ENCODE measurements at regions not wholly inside any gene's neighbourhood (a gene's known extent, or its start where the extent isn't known, plus 50 kb on each side); places are given as distances from the start of the nearest gene placed in this dataset.
"Not testable (repeated sequence)": the region's sequence is repeated elsewhere in the genome, so short reads cannot be mapped to it uniquely, and the experiment has no call there.

GRCh38 chr2:49702740-49703139 lies 548.4 kb upstream of the FSHR start:
- TF ChIP-seq CTCF (IDR thresholded peaks at IDR 0.05; ENCODE audit: insufficient read depth, low read length, poor library complexity, severe bottlenecking), result no peak
- no peak for DNase-seq (ENCODE audit: extremely low read depth, insufficient read length)
- Histone ChIP-seq H3K36me3 (ENCODE audit: control insufficient read depth, insufficient read depth, low read length) (no peaks in the 10 kb centered on the region), H3K4me3 (replicated peaks; ENCODE audit: low read depth, low read length) (no peak overlapping the region), H3K27me3 (replicated peaks; ENCODE audit: control insufficient read depth, insufficient read depth, low read length) (no peaks in the 10 kb centered on the region)

- Histone ChIP-seq H3K4me3 (replicated peaks; ENCODE audit: low read depth, low read length) (no peak overlapping the region), H3K27me3 (replicated peaks; ENCODE audit: control insufficient read depth, insufficient read depth, low read length) (no peaks in the 10 kb centered on the region), H3K36me3 (ENCODE audit: control insufficient read depth, insufficient read depth, low read length) (no peaks in the 10 kb centered on the region)
- TF ChIP-seq CTCF (IDR thresholded peaks at IDR 0.05; ENCODE audit: insufficient read depth, low read length, poor library complexity, severe bottlenecking), result no peak
- DNase-seq (ENCODE audit: extremely low read depth, insufficient read length), result no peak
Observed at GRCh38 chr2:49693961-49694360, 539.6 kb upstream of the FSHR start.

GRCh38 chr2:49692022-49692421 lies 537.7 kb upstream of the FSHR start:
- not testable (repeated sequence) for H3K27me3 ChIP-seq (replicated peaks; ENCODE audit: control insufficient read depth, insufficient read depth, low read length); H3K36me3 ChIP-seq (ENCODE audit: control insufficient read depth, insufficient read depth, low read length); DNase-seq (ENCODE audit: extremely low read depth, insufficient read length); H3K4me3 ChIP-seq (replicated peaks; ENCODE audit: low read depth, low read length)

- DNase-seq (ENCODE audit: extremely low read depth, insufficient read length), result no peak
- TF ChIP-seq CTCF (IDR thresholded peaks at IDR 0.05; ENCODE audit: insufficient read depth, low read length, poor library complexity, severe bottlenecking), result peak; percentile 30
- H3K27me3 ChIP-seq (replicated peaks; ENCODE audit: control insufficient read depth, insufficient read depth, low read length), result no peaks in the 10 kb centered on the region
- H3K36me3 ChIP-seq (ENCODE audit: control insufficient read depth, insufficient read depth, low read length), result no peaks in the 10 kb centered on the region
- no peak overlapping the region for H3K4me3 ChIP-seq (replicated peaks; ENCODE audit: low read depth, low read length)
Observed at GRCh38 chr2:49687918-49688317, 533.6 kb upstream of the FSHR start.

- H3K27me3 ChIP-seq (replicated peaks; ENCODE audit: control insufficient read depth, insufficient read depth, low read length), result no peaks in the 10 kb centered on the region
- H3K4me3 ChIP-seq (replicated peaks; ENCODE audit: low read depth, low read length), result no peak overlapping the region
- TF ChIP-seq CTCF (IDR thresholded peaks at IDR 0.05; ENCODE audit: insufficient read depth, low read length, poor library complexity, severe bottlenecking), result no peak
- no peak for DNase-seq (ENCODE audit: extremely low read depth, insufficient read length)
- H3K36me3 ChIP-seq (ENCODE audit: control insufficient read depth, insufficient read depth, low read length), result no peaks in the 10 kb centered on the region
Observed at GRCh38 chr2:49686897-49687442, 532.7 kb upstream of the FSHR start.

- Histone ChIP-seq H3K4me3 (replicated peaks; ENCODE audit: low read depth, low read length) (no peak overlapping the region), H3K36me3 (ENCODE audit: control insufficient read depth, insufficient read depth, low read length) (no peaks in the 10 kb centered on the region), H3K27me3 (replicated peaks; ENCODE audit: control insufficient read depth, insufficient read depth, low read length) (no peaks in the 10 kb centered on the region)
- DNase-seq (ENCODE audit: extremely low read depth, insufficient read length), result no peak
- no peak for TF ChIP-seq CTCF (IDR thresholded peaks at IDR 0.05; ENCODE audit: insufficient read depth, low read length, poor library complexity, severe bottlenecking)
Observed at GRCh38 chr2:49686291-49686690, 532.0 kb upstream of the FSHR start.

All from GM06990 (cell line).